ENCODE measurements at regions not wholly inside any gene's neighbourhood (a gene's known extent, or its start where the extent isn't known, plus 50 kb on each side); places are given as distances from the start of the nearest gene placed in this dataset.

DNA sequence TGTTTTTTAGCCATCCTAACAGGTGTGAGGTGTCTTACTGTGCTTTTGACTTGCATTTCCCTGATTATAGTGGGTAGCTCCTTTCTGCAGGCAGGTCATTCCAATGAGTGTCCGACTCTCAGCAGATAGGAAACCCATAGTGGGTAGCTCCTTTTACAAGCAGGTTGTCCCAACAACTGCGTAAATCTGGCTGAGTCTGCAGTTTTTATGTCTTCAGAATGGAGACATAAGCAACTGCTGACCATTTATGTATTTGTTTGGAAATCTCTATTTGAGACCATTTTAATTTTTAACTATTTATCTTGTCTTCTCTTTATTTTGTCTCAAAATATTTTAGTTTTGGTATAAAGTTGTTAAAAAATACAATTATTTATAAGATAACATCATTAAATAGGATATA is 839.4 kb downstream of the SLITRK6 start:
- no peak overlapping the region for H2AFZ ChIP-seq (ENCODE audit: low read length)
- no peak overlapping the region for H3K9ac ChIP-seq (ENCODE audit: low read depth, low read length, poor library complexity, severe bottlenecking)
- TF ChIP-seq EZH2phosphoT487 (IDR thresholded peaks at IDR 0.05; ENCODE audit: borderline replicate concordance) = no peak
- H3K79me2 ChIP-seq (ENCODE audit: insufficient read depth, low read length) = no peaks in the 10 kb centered on the region
- H4K20me1 ChIP-seq (ENCODE audit: insufficient read depth, low read length, poor library complexity, severe bottlenecking) = no peaks in the 10 kb centered on the region
- H3K4me1 ChIP-seq (ENCODE audit: insufficient read depth, low read length, poor library complexity, severe bottlenecking) = no peaks in the 10 kb centered on the region
- no peaks in the 10 kb centered on the region for H3K9me3 ChIP-seq (ENCODE audit: insufficient read depth, low read depth, low read length)
- no peaks in the 10 kb centered on the region for H3K9me2 ChIP-seq (replicated peaks; ENCODE audit: low read depth, low read length)
- no peak overlapping the region for H3K4me3 ChIP-seq (ENCODE audit: low read length, poor library complexity, severe bottlenecking)
- no peaks in the 10 kb centered on the region for H3K36me3 ChIP-seq (ENCODE audit: insufficient read depth, low read length)
- H3K4me2 ChIP-seq (ENCODE audit: low read depth, low read length, poor library complexity, severe bottlenecking) = no peak overlapping the region
- no peaks in the 10 kb centered on the region for H3F3A ChIP-seq (ENCODE audit: low read depth)
- H3K27me3 ChIP-seq (ENCODE audit: insufficient read depth, low read length, poor library complexity, severe bottlenecking) = no peaks in the 10 kb centered on the region

DNA sequence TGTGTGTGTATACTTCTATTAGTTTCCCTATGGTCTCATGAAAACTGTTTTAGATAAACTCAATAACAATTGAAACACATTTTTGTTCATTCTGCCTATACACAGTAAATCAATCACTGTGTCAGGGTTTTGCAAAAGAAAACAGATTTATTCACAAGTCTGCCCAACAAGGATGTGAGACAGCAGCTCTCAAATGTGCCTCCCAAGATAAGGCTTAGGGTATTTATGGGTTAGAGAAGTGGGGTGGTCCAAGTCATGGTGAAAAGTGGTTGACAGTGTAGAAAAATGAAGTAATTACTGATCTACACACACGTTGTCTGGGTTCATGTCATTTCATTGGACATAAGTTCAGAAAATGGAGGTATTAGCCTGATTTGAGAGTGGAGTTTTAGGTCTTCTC is 844.6 kb downstream of the SLITRK6 start:
- Histone ChIP-seq H2AFZ (ENCODE audit: low read length) (no peak overlapping the region), H4K20me1 (ENCODE audit: insufficient read depth, low read length, poor library complexity, severe bottlenecking) (no peaks in the 10 kb centered on the region), H3K9me3 (ENCODE audit: insufficient read depth, low read depth, low read length) (no peaks in the 10 kb centered on the region)

DNA sequence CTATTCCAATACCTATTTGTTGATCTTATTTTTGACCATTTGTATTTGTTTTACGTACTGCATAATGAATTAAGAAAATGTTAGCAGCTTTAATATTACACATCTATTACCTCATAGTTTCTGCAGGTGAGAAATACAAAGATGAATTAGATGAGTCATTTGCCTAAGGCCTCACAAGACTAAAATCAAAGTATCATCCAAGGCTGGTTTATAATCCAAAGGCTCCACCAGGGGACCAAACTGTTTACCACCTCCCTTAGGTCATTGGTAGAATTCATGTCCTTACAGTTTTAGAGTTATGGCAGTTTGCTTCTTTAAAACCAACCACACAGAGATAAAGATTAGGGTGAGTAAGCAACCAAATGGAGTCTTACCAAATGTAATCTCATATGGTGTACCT is 848.1 kb downstream of the SLITRK6 start:
- H3K9me3 ChIP-seq (ENCODE audit: insufficient read depth, low read depth, low read length) = no peaks in the 10 kb centered on the region
- H3K36me3 ChIP-seq (ENCODE audit: insufficient read depth, low read length) = no peaks in the 10 kb centered on the region
- H3K4me2 ChIP-seq (ENCODE audit: low read depth, low read length, poor library complexity, severe bottlenecking) = no peak overlapping the region
- H3K4me1 ChIP-seq (ENCODE audit: insufficient read depth, low read length, poor library complexity, severe bottlenecking) = no peaks in the 10 kb centered on the region
- H3K4me3 ChIP-seq (ENCODE audit: low read length, poor library complexity, severe bottlenecking) = no peak overlapping the region
- H3F3A ChIP-seq (ENCODE audit: low read depth) = no peaks in the 10 kb centered on the region
- no peak overlapping the region for H3K9ac ChIP-seq (ENCODE audit: low read depth, low read length, poor library complexity, severe bottlenecking)
- H3K27me3 ChIP-seq (ENCODE audit: insufficient read depth, low read length, poor library complexity, severe bottlenecking) = no peaks in the 10 kb centered on the region
- no peak overlapping the region for H2AFZ ChIP-seq (ENCODE audit: low read length)
- H3K79me2 ChIP-seq (ENCODE audit: insufficient read depth, low read length) = no peaks in the 10 kb centered on the region
- no peaks in the 10 kb centered on the region for H3K9me2 ChIP-seq (replicated peaks; ENCODE audit: low read depth, low read length)
- no peaks in the 10 kb centered on the region for H4K20me1 ChIP-seq (ENCODE audit: insufficient read depth, low read length, poor library complexity, severe bottlenecking)
- TF ChIP-seq CTCF (conservative IDR thresholded peaks at IDR 0.05; ENCODE audit: low read length) (no peak), EZH2phosphoT487 (IDR thresholded peaks at IDR 0.05; ENCODE audit: borderline replicate concordance) (no peak)

More for the DNA sequence above, 844.6 kb downstream of the SLITRK6 start:
- no peaks in the 10 kb centered on the region for H3K36me3 ChIP-seq (ENCODE audit: insufficient read depth, low read length)
- no peaks in the 10 kb centered on the region for H3K4me1 ChIP-seq (ENCODE audit: insufficient read depth, low read length, poor library complexity, severe bottlenecking)
- no peaks in the 10 kb centered on the region for H3F3A ChIP-seq (ENCODE audit: low read depth)
- H3K4me2 ChIP-seq (ENCODE audit: low read depth, low read length, poor library complexity, severe bottlenecking) = no peak overlapping the region
- H3K79me2 ChIP-seq (ENCODE audit: insufficient read depth, low read length) = no peaks in the 10 kb centered on the region
- H3K4me3 ChIP-seq (ENCODE audit: low read length, poor library complexity, severe bottlenecking) = no peak overlapping the region
- no peaks in the 10 kb centered on the region for H3K27me3 ChIP-seq (ENCODE audit: insufficient read depth, low read length, poor library complexity, severe bottlenecking)
- no peak overlapping the region for H3K9ac ChIP-seq (ENCODE audit: low read depth, low read length, poor library complexity, severe bottlenecking)
- no peak for TF ChIP-seq CTCF (conservative IDR thresholded peaks at IDR 0.05; ENCODE audit: low read length)
- no peak for TF ChIP-seq EZH2phosphoT487 (IDR thresholded peaks at IDR 0.05; ENCODE audit: borderline replicate concordance)
- H3K9me2 ChIP-seq (replicated peaks; ENCODE audit: low read depth, low read length) = no peaks in the 10 kb centered on the region

- TF ChIP-seq EZH2phosphoT487 (IDR thresholded peaks at IDR 0.05; ENCODE audit: borderline replicate concordance) (no peak), CTCF (conservative IDR thresholded peaks at IDR 0.05; ENCODE audit: low read length) (no peak)
- Histone ChIP-seq H3K9me3 (ENCODE audit: insufficient read depth, low read depth, low read length) (no peaks in the 10 kb centered on the region), H3K9me2 (replicated peaks; ENCODE audit: low read depth, low read length) (no peaks in the 10 kb centered on the region), H3K36me3 (ENCODE audit: insufficient read depth, low read length) (no peaks in the 10 kb centered on the region), H3K4me2 (ENCODE audit: low read depth, low read length, poor library complexity, severe bottlenecking) (no peak overlapping the region), H3K9ac (ENCODE audit: low read depth, low read length, poor library complexity, severe bottlenecking) (no peak overlapping the region), H3K79me2 (ENCODE audit: insufficient read depth, low read length) (no peaks in the 10 kb centered on the region), H3K4me3 (ENCODE audit: low read length, poor library complexity, severe bottlenecking) (no peak overlapping the region), H3K27me3 (ENCODE audit: insufficient read depth, low read length, poor library complexity, severe bottlenecking) (no peaks in the 10 kb centered on the region), H3K4me1 (ENCODE audit: insufficient read depth, low read length, poor library complexity, severe bottlenecking) (no peaks in the 10 kb centered on the region), H4K20me1 (ENCODE audit: insufficient read depth, low read length, poor library complexity, severe bottlenecking) (no peaks in the 10 kb centered on the region), H2AFZ (ENCODE audit: low read length) (no peak overlapping the region), H3F3A (ENCODE audit: low read depth) (no peaks in the 10 kb centered on the region)
Observed at GRCh38 chr13:84946192-84946591, 853.0 kb downstream of the SLITRK6 start.
